Bronchial epithelial cell (primary cell): ENCODE measurements at regions not wholly inside any gene's neighbourhood (a gene's known extent, or its start where the extent isn't known, plus 50 kb on each side); places are given as distances from the start of the nearest gene placed in this dataset.
A peak's percentile ranks its signal among the peaks of the same experiment; 100 is the strongest.
"Not testable (repeated sequence)": the region's sequence is repeated elsewhere in the genome, so short reads cannot be mapped to it uniquely, and the experiment has no call there.

ENCODE experiments used
- DNase-seq: peaks from one replicate; pipeline ENCODE4 v3.0.0-alpha.2; 2010; ENCODE audit warnings: low read depth
- FAIRE-seq: peaks from 2 replicates; lab custom pipeline; 2011; peaks lifted over from hg19 to GRCh38; lab: Jason Lieb, UNC
- H3K27me3 ChIP-seq: 2 replicates; pipeline ENCODE4 v1.5.1; 2011; ENCODE audit warnings: low read length; ENCODE audit not compliant: control insufficient read depth, insufficient read depth
- H3K36me3 ChIP-seq: 2 replicates; pipeline ENCODE4 v1.5.1; 2011; ENCODE audit warnings: low read length; ENCODE audit not compliant: control insufficient read depth, insufficient read depth
- H3K4me3 ChIP-seq: 2 replicates; pipeline ENCODE4 v1.5.1; 2011; ENCODE audit warnings: mild to moderate bottlenecking, low read depth, low read length, control low read depth
- CTCF ChIP-seq: IDR thresholded peaks from 2 replicates; pipeline ENCODE4 v1.5.1; 2011; ENCODE audit warnings: mild to moderate bottlenecking, moderate library complexity, low read length, control low read depth, inconsistent platforms; ENCODE audit not compliant: insufficient read depth, severe bottlenecking

GRCh38 chr21:35521293-35521692, 472.2 kb upstream of the RUNX1 start:
- DNase-seq (no peak), FAIRE-seq (no peak)
- H3K36me3 ChIP-seq, result no peaks in the 10 kb centered on the region
- no peaks in the 10 kb centered on the region for H3K27me3 ChIP-seq
- H3K4me3 ChIP-seq, result no peak overlapping the region
- TF ChIP-seq CTCF, result no peak

- DNase-seq (no peak), FAIRE-seq (no peak)
- H3K36me3 ChIP-seq, result no peaks in the 10 kb centered on the region
- TF ChIP-seq CTCF, result no peak
- no peaks in the 10 kb centered on the region for H3K27me3 ChIP-seq
- no peak overlapping the region for H3K4me3 ChIP-seq
Measured at GRCh38 chr21:35520856-35521255, 471.8 kb upstream of the RUNX1 start.

- DNase-seq (no peak), FAIRE-seq (no peak)
- Histone ChIP-seq H3K4me3 (no peak overlapping the region), H3K36me3 (no peaks in the 10 kb centered on the region), H3K27me3 (no peaks in the 10 kb centered on the region)
- no peak for TF ChIP-seq CTCF
Measured at GRCh38 chr21:35520302-35520701, 471.2 kb upstream of the RUNX1 start.

- DNase-seq (no peak), FAIRE-seq (no peak)
- Histone ChIP-seq H3K36me3 (no peaks in the 10 kb centered on the region), H3K27me3 (no peaks in the 10 kb centered on the region), H3K4me3 (no peak overlapping the region)
- TF ChIP-seq CTCF, result no peak
Measured at GRCh38 chr21:35517865-35518264, 468.8 kb upstream of the RUNX1 start.

- DNase-seq, H3K27me3 ChIP-seq, H3K36me3 ChIP-seq, H3K4me3 ChIP-seq, FAIRE-seq: not testable (repeated sequence)
Measured at GRCh38 chr21:35516292-35516691, 467.2 kb upstream of the RUNX1 start.

- Histone ChIP-seq H3K27me3 (no peaks in the 10 kb centered on the region), H3K4me3 (no peak overlapping the region), H3K36me3 (no peaks in the 10 kb centered on the region)
- TF ChIP-seq CTCF, result no peak
- FAIRE-seq (no peak), DNase-seq (peak; percentile 29)
Measured at GRCh38 chr21:35512346-35512745, 463.2 kb upstream of the RUNX1 start.
